GM18870 (cell line): ENCODE measurements at regions not wholly inside any gene's neighbourhood (a gene's known extent, or its start where the extent isn't known, plus 50 kb on each side); places are given as distances from the start of the nearest gene placed in this dataset.

Experiments
- ATAC-seq: cut with Tn5 transposase; IDR thresholded peaks from one replicate; pipeline ENCODE4 v1.9.1; 2021; ENCODE audit warnings: moderate library complexity; ENCODE audit not compliant: unreplicated experiment

DNA sequence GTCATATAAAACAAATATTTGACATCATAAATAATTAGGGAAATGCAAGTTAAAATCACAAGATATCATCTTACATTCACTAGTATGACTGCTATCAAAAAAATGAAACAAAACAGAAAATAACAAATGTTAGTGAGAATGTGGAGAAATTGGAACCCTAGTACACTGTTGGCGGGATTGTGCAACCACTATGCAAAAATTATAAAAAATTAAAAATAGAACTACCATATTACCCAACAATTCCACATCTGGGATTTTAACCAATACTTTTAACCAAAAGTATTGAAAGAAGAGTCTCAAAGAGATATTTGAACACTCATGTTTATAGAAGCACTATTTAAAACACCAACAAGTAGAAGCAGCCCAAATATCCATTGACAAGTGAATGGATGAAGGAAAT is 797.2 kb upstream of the ADAMTS5 start:
- ATAC-seq, result no peak

- no peak for ATAC-seq
These were observed 794.7 kb upstream of the ADAMTS5 start for GRCh38 chr21:27761623-27762022.

DNA sequence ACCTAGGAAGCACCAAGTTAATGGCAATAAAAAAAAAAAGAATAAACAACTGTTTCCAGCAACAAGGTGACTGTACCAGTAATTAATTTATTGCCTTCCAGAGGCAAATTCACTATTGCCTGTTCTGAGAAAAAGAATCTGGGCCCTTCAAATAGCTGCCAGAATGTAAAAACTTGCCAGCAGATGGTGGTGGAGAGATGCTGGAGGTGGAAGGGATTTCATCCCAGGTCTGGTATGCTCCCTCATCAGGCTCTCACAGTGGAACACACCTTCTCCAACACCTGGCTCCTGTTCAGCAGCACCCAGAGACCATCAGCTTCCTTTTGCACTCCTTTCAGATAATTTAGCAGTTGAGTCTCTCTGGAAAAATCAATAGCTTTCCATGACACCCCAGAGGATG is 792.9 kb upstream of the ADAMTS5 start:
- ATAC-seq, result no peak

DNA sequence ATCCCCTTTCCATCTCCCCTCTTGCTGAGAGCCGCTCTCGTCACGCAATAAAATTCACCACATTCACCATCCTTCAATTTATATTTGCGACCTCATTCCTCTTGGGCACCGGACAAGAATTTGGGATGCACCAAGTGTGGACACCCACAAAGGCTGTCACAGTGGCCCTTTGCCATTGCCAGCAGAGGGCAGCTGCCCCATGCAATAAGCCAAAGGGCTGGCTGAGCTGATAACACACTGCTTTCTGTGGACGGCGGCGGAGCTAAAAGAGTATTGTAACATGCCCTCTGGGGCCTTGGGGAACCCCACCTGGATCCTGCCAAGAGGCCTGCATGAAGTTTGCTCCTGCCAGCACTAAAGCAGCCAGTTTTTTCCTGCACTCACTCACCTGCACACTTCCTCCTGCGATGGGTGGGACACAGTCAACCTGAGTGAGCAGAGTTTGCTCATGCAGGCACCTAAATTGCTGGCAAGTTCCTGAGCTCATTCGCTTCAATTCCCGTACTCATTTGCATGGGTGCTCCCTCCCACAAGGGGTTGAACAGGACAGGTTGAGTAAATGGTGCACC is 792.3 kb upstream of the ADAMTS5 start:
- no peak for ATAC-seq

DNA sequence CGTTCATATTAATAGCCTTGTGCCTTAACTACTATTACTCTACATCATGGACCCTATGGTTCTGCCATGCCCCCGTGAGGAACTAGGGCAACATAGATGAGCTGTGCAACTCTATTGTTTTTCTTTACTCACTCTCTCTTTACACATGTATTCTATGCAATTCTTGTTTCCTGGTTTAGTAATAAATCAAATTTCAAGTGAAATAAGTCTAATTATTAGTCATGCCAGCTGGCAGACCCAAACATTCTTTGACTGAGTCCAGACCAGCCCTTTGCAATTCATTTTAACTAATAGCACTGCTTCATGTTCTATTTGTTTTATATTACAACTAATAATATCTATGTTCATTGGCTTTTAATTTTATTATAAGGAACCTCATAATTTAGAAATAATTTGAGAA is 789.3 kb upstream of the ADAMTS5 start:
- ATAC-seq, result no peak

DNA sequence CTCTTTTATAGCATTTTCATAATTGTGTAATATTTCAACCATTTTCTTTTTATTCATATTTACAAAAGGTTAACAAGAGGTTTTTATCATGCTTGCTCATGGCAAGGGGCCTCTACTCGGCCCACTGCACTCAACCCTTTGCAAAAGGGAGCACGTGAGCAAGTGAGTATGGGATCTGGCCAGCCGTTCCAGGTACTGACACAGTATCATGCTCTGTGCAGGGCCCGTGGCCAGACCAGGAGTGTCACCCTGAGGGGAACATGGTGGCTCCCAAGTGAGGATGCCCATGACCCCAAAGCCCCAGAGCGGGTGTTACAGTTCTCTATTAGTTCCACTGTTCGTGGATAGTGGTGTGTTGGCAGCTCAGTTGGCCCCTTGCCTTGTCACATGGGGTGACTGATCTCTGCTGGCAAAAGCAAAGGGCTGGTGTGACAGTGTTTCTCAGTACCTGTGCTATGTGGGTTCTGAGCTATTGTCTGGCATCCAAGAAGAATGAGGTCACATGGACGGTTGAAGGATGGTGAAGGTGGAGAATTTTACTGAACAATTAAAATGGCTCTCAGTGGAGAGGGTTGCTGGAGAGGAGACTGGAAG is 777.2 kb upstream of the ADAMTS5 start:
- no peak for ATAC-seq

GRCh38 chr21:27741736-27742135 is 774.8 kb upstream of the ADAMTS5 start:
- no peak for ATAC-seq

DNA sequence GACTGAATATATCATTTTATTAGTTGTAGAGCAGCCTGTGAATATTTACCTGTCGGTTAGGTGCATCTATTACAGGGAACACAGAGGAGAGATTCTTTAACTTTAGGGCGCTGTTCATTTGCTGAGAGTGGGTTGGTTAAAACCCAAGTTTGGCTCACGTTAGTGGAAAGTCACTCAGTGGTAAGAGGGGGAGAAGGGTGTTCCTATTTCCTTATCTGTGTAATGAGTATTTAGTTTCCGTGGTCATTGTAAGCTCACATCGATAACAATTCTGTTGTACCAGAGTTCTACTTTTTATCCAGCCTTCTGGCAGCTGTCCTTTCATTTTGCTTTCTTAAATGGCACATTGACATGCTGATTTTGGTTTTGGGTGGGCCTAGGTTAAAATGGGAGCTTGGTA is 773.2 kb upstream of the ADAMTS5 start:
- no peak for ATAC-seq

GRCh38 chr21:27739187-27739586 is 772.3 kb upstream of the ADAMTS5 start:
- ATAC-seq, result no peak

GRCh38 chr21:27735699-27736098 is 768.8 kb upstream of the ADAMTS5 start:
- no peak for ATAC-seq

DNA sequence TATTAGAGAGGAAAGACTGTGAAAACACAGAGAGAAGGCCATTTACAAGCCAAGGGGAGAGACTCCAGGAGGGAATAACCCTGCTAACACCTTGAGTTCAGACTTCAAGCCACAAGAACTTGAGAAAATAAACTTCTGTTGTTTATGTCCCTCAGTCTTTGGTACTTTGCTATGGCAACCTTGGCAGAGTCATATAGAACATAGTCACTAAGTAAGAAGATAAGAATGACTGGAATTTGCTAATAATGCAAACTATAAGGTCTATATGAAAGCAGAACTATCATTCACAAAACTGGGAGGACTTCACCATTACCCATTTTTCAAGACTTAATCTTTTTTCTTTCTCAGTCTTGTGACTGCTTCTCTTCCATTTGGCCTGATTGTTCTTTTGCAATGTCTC is 767.3 kb upstream of the ADAMTS5 start:
- no peak for ATAC-seq

GRCh38 chr21:27725916-27726315 is 759.0 kb upstream of the ADAMTS5 start:
- no peak for ATAC-seq

DNA sequence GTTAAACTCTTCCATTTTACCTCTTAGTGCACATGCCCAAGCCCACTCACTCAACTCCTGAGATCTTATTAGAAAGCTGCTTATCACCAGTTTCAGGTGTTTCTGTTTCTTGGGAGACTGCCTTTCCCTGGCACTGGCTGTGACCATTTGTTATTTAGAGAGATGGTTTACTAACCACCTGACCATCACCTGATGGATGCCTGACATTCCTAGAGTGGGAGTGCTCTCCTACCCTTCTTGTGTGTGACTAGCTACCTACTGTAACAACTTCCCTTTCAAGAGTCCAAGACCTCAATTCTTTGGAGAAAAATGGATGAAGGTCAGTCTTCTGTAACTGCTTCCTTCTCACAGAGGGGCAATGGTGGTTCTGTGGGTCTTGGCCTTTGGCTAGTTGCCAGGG is 755.2 kb upstream of the ADAMTS5 start:
- no peak for ATAC-seq

GRCh38 chr21:27721675-27722074 is 754.8 kb upstream of the ADAMTS5 start:
- no peak for ATAC-seq

GRCh38 chr21:27719226-27719625 is 752.3 kb upstream of the ADAMTS5 start:
- ATAC-seq, result no peak

DNA sequence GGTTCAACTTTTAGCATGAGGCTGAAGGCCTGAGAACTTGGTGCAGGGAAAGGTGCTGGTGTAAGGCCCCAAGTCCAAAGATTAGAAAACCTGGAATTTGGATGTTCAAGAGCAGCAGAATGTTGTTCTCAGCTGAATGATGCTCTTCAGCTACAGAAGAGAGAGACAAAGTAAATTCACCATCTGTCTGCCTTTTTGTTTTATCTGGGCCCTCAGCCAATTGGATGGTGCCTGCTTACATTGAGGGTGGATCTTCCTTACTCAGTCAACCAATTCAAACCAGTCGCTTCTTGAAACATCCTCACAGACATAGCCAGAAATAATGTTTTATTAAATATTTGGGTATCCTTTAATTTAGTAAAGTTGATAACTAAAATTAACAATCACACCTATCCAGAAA is 748.2 kb upstream of the ADAMTS5 start:
- no peak for ATAC-seq

GRCh38 chr21:27713154-27714109 is 746.5 kb upstream of the ADAMTS5 start:
- ATAC-seq, result no peak

DNA sequence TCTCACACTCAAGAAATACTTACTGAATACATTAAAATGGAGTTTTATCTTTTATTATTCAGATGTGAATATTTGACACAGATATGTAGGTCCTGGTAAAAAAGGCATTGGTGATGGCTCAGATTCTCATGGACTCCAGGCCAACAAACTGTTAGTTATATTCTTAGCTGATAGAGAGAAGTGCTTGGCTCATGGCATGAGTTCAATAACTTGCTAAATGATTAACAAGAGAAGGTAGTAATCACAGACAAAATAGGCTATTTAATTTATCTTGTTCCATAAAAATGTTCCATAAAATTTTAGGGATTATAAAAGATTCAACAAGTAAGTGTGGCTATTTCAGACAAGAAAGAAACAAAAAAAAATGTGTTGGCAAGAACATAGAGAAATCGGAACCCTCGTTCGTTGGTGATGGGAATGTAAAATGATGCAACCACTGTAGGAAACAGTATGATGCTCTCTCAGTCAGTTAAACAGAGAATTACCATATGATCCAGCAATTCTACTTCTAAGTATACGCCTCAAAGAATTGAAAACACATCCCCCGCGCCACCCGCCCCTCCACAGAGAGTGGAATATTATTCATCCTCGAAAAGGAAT is 737.8 kb upstream of the ADAMTS5 start:
- ATAC-seq, result no peak

GRCh38 chr21:27703791-27704190 is 736.9 kb upstream of the ADAMTS5 start:
- ATAC-seq, result no peak

- peak; percentile 62 for ATAC-seq
These were observed 734.2 kb upstream of the ADAMTS5 start for GRCh38 chr21:27700974-27701614.

DNA sequence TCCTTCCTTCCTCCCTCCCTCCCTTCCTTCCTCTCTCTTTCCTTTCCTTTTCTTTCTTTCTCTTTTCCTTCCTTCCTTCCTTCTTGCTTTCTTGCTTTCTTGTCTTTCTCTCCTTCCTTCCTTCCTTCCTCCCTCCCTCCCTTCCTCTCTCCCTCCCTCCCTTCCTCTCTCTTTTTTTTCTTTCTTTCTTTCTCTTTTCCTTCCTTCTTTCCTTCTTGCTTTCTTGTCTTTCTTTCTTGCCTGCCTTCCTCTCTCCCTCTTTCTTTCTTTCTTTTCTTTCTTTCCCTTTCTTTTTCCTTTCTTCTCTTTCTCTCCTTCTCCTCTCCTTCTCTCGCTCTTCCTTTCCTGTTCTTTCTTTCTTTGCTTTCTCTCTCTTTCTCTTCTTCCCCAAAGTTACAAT is 728.4 kb upstream of the ADAMTS5 start:
- no peak for ATAC-seq
